ENCODE measurements at regions not wholly inside any gene's neighbourhood (a gene's known extent, or its start where the extent isn't known, plus 50 kb on each side); places are given as distances from the start of the nearest gene placed in this dataset.

GRCh38 chr4:187218705-187219245 lies 495.1 kb upstream of the FAT1 start:
- no peak for TF ChIP-seq CTCF (IDR thresholded peaks at IDR 0.05)
- no peak for TF ChIP-seq EZH2 (IDR thresholded peaks at IDR 0.05)

Measured in neural progenitor cell (in vitro differentiated cells).